ENCODE measurements at regions not wholly inside any gene's neighbourhood (a gene's known extent, or its start where the extent isn't known, plus 50 kb on each side); places are given as distances from the start of the nearest gene placed in this dataset.

GRCh38 chr4:41388080-41388479 lies 131.4 kb downstream of the UCHL1 start:
- Histone ChIP-seq H3K9me3 (ENCODE audit: control insufficient read depth in 4 of 4, low read length in 3 of 4) (no peaks in the 10 kb centered on the region), H3K9ac (ENCODE audit: low read depth in 1 of 2, low read length in 2 of 2) (no peak overlapping the region), H3K36me3 (ENCODE audit: control insufficient read depth in 4 of 4, insufficient read depth in 3 of 4, low read depth in 1 of 4, low read length in 3 of 4) (no peaks in the 10 kb centered on the region), H3K4me1 (ENCODE audit: control insufficient read depth in 4 of 4, insufficient read depth in 4 of 4, low read length in 3 of 4) (peaks cover 0 to 7% (median 4%) of the 10 kb centered on the region in 4 donors), H3K27ac (ENCODE audit: low read depth in 1 of 2, low read length in 2 of 2) (no peak overlapping the region), H3K27me3 (ENCODE audit: control insufficient read depth in 4 of 4, insufficient read depth in 4 of 4, low read length in 3 of 4) (no peaks in the 10 kb centered on the region), H3K4me3 (ENCODE audit: low read depth in 1 of 3, low read length in 3 of 3) (no peak overlapping the region)
- TF ChIP-seq ZBTB33 (IDR thresholded peaks at IDR 0.05) (no peak), TAF1 (conservative IDR thresholded peaks at IDR 0.05) (no peak), ATF3 (IDR thresholded peaks at IDR 0.05) (no peak), RXRA (IDR thresholded peaks at IDR 0.05) (no peak), HNF4A (conservative IDR thresholded peaks at IDR 0.05) (no peak), YY1 (IDR thresholded peaks at IDR 0.05) (no peak), HNF4G (IDR thresholded peaks at IDR 0.05) (no peak), MAX (IDR thresholded peaks at IDR 0.05) (no peak), REST (IDR thresholded peaks at IDR 0.05) (no peak), CTCF (IDR thresholded peaks at IDR 0.05; ENCODE audit: low read depth, low read length, missing input control) (no peak), FOXA1 (IDR thresholded peaks at IDR 0.05) (no peak), RAD21 (IDR thresholded peaks at IDR 0.05) (no peak), GABPA (IDR thresholded peaks at IDR 0.05 in 1 of 2, conservative IDR thresholded peaks at IDR 0.05 in 1 of 2) (no peak), EGR1 (IDR thresholded peaks at IDR 0.05; ENCODE audit: low read depth in 2 of 2) (no peak), JUND (IDR thresholded peaks at IDR 0.05) (no peak)
- no peak for DNase-seq (ENCODE audit: low spot score)
- WGBS = 97% methylated on average over 2 of the region's 2 CpGs

- Histone ChIP-seq H3K4me1 (ENCODE audit: control insufficient read depth in 4 of 4, insufficient read depth in 4 of 4, low read length in 3 of 4) (peaks cover 0 to 7% (median 4%) of the 10 kb centered on the region in 4 donors), H3K36me3 (ENCODE audit: control insufficient read depth in 4 of 4, insufficient read depth in 3 of 4, low read depth in 1 of 4, low read length in 3 of 4) (no peaks in the 10 kb centered on the region), H3K27me3 (ENCODE audit: control insufficient read depth in 4 of 4, insufficient read depth in 4 of 4, low read length in 3 of 4) (no peaks in the 10 kb centered on the region), H3K9me3 (ENCODE audit: control insufficient read depth in 4 of 4, low read length in 3 of 4) (no peaks in the 10 kb centered on the region), H3K27ac (ENCODE audit: low read depth in 1 of 2, low read length in 2 of 2) (no peak overlapping the region), H3K4me3 (ENCODE audit: low read depth in 1 of 3, low read length in 3 of 3) (no peak overlapping the region), H3K9ac (ENCODE audit: low read depth in 1 of 2, low read length in 2 of 2) (no peak overlapping the region)
- TF ChIP-seq REST (IDR thresholded peaks at IDR 0.05) = no peak
- TF ChIP-seq SP1 (IDR thresholded peaks at IDR 0.05) = no peak
- no peak for TF ChIP-seq JUND (IDR thresholded peaks at IDR 0.05)
- no peak for TF ChIP-seq RAD21 (IDR thresholded peaks at IDR 0.05)
- no peak for TF ChIP-seq YY1 (IDR thresholded peaks at IDR 0.05)
- no peak for TF ChIP-seq MAX (IDR thresholded peaks at IDR 0.05)
- no peak for TF ChIP-seq NR2F2 (IDR thresholded peaks at IDR 0.05)
- TF ChIP-seq TAF1 (conservative IDR thresholded peaks at IDR 0.05) = no peak
- no peak for TF ChIP-seq HNF4G (IDR thresholded peaks at IDR 0.05)
- TF ChIP-seq FOXA1 (IDR thresholded peaks at IDR 0.05) = no peak
- WGBS = 88% methylated on average over 3 of the region's 3 CpGs
- no peak for DNase-seq (ENCODE audit: low spot score)
Observed at GRCh38 chr4:41389356-41389755, 132.6 kb downstream of the UCHL1 start.
